HG02840 (cell line): ENCODE measurements at regions not wholly inside any gene's neighbourhood (a gene's known extent, or its start where the extent isn't known, plus 50 kb on each side); places are given as distances from the start of the nearest gene placed in this dataset.

Experiments
- ATAC-seq: cut with Tn5 transposase; IDR thresholded peaks from one replicate; pipeline ENCODE4 v1.9.1; 2021; ENCODE audit warnings: mild to moderate bottlenecking, moderate library complexity, moderate number of reproducible peaks; ENCODE audit not compliant: unreplicated experiment, low FRiP score

GRCh38 chr2:198715302-198715835 lies 742.4 kb downstream of the SATB2 start:
- ATAC-seq = no peak

- no peak for ATAC-seq
Measured at GRCh38 chr2:198712485-198712884, 745.3 kb downstream of the SATB2 start.

GRCh38 chr2:198711484-198711883 lies 746.3 kb downstream of the SATB2 start:
- no peak for ATAC-seq

GRCh38 chr2:198710562-198710961 lies 747.2 kb downstream of the SATB2 start:
- no peak for ATAC-seq

- no peak for ATAC-seq
Measured at GRCh38 chr2:198706476-198707082, 751.2 kb downstream of the SATB2 start.

GRCh38 chr2:198703281-198703680 lies 754.5 kb downstream of the SATB2 start:
- ATAC-seq = no peak

- ATAC-seq = no peak
Measured at GRCh38 chr2:198702796-198703195, 754.9 kb downstream of the SATB2 start.

- no peak for ATAC-seq
Measured at GRCh38 chr2:198701481-198701880, 756.3 kb downstream of the SATB2 start.

GRCh38 chr2:198700319-198700718 lies 757.4 kb downstream of the SATB2 start:
- no peak for ATAC-seq

- no peak for ATAC-seq
Measured at GRCh38 chr2:198698230-198698629, 759.5 kb downstream of the SATB2 start.

GRCh38 chr2:198697794-198698193 lies 759.9 kb downstream of the SATB2 start:
- ATAC-seq = no peak

- ATAC-seq = no peak
Measured at GRCh38 chr2:198697218-198697617, 760.5 kb downstream of the SATB2 start.

- ATAC-seq = no peak
Measured at GRCh38 chr2:198695879-198696278, 761.9 kb downstream of the SATB2 start.

GRCh38 chr2:198692907-198693510 lies 764.7 kb downstream of the SATB2 start:
- ATAC-seq = no peak

- ATAC-seq = no peak
Measured at GRCh38 chr2:198691236-198691635, 766.5 kb downstream of the SATB2 start.

GRCh38 chr2:198664321-198664720 lies 793.4 kb downstream of the SATB2 start:
- no peak for ATAC-seq

- no peak for ATAC-seq
Measured at GRCh38 chr2:198662905-198663304, 794.8 kb downstream of the SATB2 start.

- no peak for ATAC-seq
Measured at GRCh38 chr2:198660501-198660900, 797.2 kb downstream of the SATB2 start.

GRCh38 chr2:198659096-198659870 lies 798.5 kb downstream of the SATB2 start:
- no peak for ATAC-seq

GRCh38 chr2:198657512-198658121 lies 800.1 kb downstream of the SATB2 start:
- no peak for ATAC-seq

GRCh38 chr2:198656869-198657268 lies 800.9 kb downstream of the SATB2 start:
- no peak for ATAC-seq
